ENCODE measurements at regions not wholly inside any gene's neighbourhood (a gene's known extent, or its start where the extent isn't known, plus 50 kb on each side); places are given as distances from the start of the nearest gene placed in this dataset.

GRCh38 chr1:81406292-81406999 lies 394.3 kb upstream of the ADGRL2 start:
- TF ChIP-seq CTCF (IDR thresholded peaks at IDR 0.05 in 8 of 11, conservative IDR thresholded peaks at IDR 0.05 in 3 of 11): no peak
- TF ChIP-seq POLR2AphosphoS5 (IDR thresholded peaks at IDR 0.05): no peak
